HL-60 (cell line): ENCODE measurements at regions not wholly inside any gene's neighbourhood (a gene's known extent, or its start where the extent isn't known, plus 50 kb on each side); places are given as distances from the start of the nearest gene placed in this dataset.
"Not testable (repeated sequence)": the region's sequence is repeated elsewhere in the genome, so short reads cannot be mapped to it uniquely, and the experiment has no call there.

Experiments
- GABPA ChIP-seq: IDR thresholded peaks from 2 replicates; pipeline ENCODE4 v1.6.1; 2012; ENCODE audit warnings: low read depth
- POLR2AphosphoS5 ChIP-seq: IDR thresholded peaks from 2 replicates; pipeline ENCODE4 v1.6.1; 2012; ENCODE audit warnings: low read depth
- SPI1 ChIP-seq: IDR thresholded peaks from 2 replicates; pipeline ENCODE4 v1.6.1; 2012; ENCODE audit warnings: low read depth, mild to moderate bottlenecking, borderline replicate concordance
- TF ChIP-seq, protein P1 (sequence below): IDR thresholded peaks from one replicate; pipeline ENCODE4 v1.5.1; 2011; ENCODE audit warnings: low read length, control low read depth, inconsistent platforms; ENCODE audit not compliant: insufficient read depth
- TF ChIP-seq, protein P2 (sequence below): IDR thresholded peaks from 2 replicates; pipeline ENCODE4 v1.6.1; 2012; ENCODE audit warnings: low read depth; ENCODE audit not compliant: insufficient replicate concordance

DNA sequence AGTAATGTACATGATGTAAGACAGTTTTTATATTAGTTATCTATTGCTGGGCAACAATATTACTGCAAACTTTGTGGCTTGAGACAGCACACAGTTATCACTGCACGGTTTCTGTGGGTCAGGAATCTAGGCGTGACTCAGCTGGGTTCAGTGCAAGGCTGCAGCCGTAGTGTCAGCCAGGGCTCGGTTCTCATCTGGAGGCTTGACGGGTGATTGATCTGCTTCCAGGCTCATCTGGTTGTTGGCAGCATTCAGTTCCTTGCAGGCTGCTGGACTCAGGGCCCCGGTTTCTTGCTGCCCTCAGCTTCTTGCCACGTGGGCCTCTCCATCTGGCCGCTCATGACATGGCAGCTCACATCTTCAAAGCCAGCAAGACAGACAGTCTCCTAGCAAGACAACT lies 197.7 kb upstream of the EEF2KMT start:
- TF ChIP-seq, protein P1, sequence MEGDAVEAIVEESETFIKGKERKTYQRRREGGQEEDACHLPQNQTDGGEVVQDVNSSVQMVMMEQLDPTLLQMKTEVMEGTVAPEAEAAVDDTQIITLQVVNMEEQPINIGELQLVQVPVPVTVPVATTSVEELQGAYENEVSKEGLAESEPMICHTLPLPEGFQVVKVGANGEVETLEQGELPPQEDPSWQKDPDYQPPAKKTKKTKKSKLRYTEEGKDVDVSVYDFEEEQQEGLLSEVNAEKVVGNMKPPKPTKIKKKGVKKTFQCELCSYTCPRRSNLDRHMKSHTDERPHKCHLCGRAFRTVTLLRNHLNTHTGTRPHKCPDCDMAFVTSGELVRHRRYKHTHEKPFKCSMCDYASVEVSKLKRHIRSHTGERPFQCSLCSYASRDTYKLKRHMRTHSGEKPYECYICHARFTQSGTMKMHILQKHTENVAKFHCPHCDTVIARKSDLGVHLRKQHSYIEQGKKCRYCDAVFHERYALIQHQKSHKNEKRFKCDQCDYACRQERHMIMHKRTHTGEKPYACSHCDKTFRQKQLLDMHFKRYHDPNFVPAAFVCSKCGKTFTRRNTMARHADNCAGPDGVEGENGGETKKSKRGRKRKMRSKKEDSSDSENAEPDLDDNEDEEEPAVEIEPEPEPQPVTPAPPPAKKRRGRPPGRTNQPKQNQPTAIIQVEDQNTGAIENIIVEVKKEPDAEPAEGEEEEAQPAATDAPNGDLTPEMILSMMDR = not testable (repeated sequence)
- not testable (repeated sequence) for TF ChIP-seq POLR2AphosphoS5, SPI1, GABPA
- TF ChIP-seq, protein P2, sequence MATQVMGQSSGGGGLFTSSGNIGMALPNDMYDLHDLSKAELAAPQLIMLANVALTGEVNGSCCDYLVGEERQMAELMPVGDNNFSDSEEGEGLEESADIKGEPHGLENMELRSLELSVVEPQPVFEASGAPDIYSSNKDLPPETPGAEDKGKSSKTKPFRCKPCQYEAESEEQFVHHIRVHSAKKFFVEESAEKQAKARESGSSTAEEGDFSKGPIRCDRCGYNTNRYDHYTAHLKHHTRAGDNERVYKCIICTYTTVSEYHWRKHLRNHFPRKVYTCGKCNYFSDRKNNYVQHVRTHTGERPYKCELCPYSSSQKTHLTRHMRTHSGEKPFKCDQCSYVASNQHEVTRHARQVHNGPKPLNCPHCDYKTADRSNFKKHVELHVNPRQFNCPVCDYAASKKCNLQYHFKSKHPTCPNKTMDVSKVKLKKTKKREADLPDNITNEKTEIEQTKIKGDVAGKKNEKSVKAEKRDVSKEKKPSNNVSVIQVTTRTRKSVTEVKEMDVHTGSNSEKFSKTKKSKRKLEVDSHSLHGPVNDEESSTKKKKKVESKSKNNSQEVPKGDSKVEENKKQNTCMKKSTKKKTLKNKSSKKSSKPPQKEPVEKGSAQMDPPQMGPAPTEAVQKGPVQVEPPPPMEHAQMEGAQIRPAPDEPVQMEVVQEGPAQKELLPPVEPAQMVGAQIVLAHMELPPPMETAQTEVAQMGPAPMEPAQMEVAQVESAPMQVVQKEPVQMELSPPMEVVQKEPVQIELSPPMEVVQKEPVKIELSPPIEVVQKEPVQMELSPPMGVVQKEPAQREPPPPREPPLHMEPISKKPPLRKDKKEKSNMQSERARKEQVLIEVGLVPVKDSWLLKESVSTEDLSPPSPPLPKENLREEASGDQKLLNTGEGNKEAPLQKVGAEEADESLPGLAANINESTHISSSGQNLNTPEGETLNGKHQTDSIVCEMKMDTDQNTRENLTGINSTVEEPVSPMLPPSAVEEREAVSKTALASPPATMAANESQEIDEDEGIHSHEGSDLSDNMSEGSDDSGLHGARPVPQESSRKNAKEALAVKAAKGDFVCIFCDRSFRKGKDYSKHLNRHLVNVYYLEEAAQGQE = not testable (repeated sequence)
